SKM-1 (cell line): ENCODE measurements at regions not wholly inside any gene's neighbourhood (a gene's known extent, or its start where the extent isn't known, plus 50 kb on each side); places are given as distances from the start of the nearest gene placed in this dataset.
"Not testable (repeated sequence)": the region's sequence is repeated elsewhere in the genome, so short reads cannot be mapped to it uniquely, and the experiment has no call there.

Experiments used
- DNase-seq: peaks from one replicate; lab custom pipeline; 2025; ENCODE audit not compliant: unreplicated experiment; lab: John Stamatoyannopoulos, UW

GRCh38 chr1:101463195-101463594 lies 226.4 kb downstream of the S1PR1 start:
- DNase-seq, result no peak

- no peak for DNase-seq
Observed at GRCh38 chr1:101465941-101466340, 229.1 kb downstream of the S1PR1 start.

GRCh38 chr1:101474039-101474665 lies 237.3 kb downstream of the S1PR1 start:
- DNase-seq, result no peak

- DNase-seq, result no peak
Observed at GRCh38 chr1:101476541-101476940, 239.7 kb downstream of the S1PR1 start.

GRCh38 chr1:101479945-101480344 lies 243.1 kb downstream of the S1PR1 start:
- DNase-seq, result no peak

- DNase-seq, result no peak
Observed at GRCh38 chr1:101482306-101482705, 245.5 kb downstream of the S1PR1 start.

GRCh38 chr1:101483982-101484688 lies 247.3 kb downstream of the S1PR1 start:
- no peak for DNase-seq

- DNase-seq, result no peak
Observed at GRCh38 chr1:101484689-101485338, 248.0 kb downstream of the S1PR1 start.

GRCh38 chr1:101485712-101486111 lies 248.9 kb downstream of the S1PR1 start:
- DNase-seq, result no peak

- not testable (repeated sequence) for DNase-seq
Observed at GRCh38 chr1:101492144-101492543, 255.3 kb downstream of the S1PR1 start.

GRCh38 chr1:101493920-101494319 lies 257.1 kb downstream of the S1PR1 start:
- DNase-seq, result not testable (repeated sequence)

GRCh38 chr1:101496109-101496508 lies 259.3 kb downstream of the S1PR1 start:
- DNase-seq, result no peak

GRCh38 chr1:101497881-101498559 lies 261.2 kb downstream of the S1PR1 start:
- no peak for DNase-seq

GRCh38 chr1:101504106-101504505 lies 267.3 kb downstream of the S1PR1 start:
- DNase-seq, result not testable (repeated sequence)

GRCh38 chr1:101505240-101505639 lies 268.4 kb downstream of the S1PR1 start:
- DNase-seq, result not testable (repeated sequence)

GRCh38 chr1:101506541-101507164 lies 269.8 kb downstream of the S1PR1 start:
- DNase-seq, result peak; percentile 5

GRCh38 chr1:101507547-101507971 lies 270.7 kb downstream of the S1PR1 start:
- no peak for DNase-seq

- DNase-seq, result no peak
Observed at GRCh38 chr1:101508913-101509312, 272.1 kb downstream of the S1PR1 start.

- DNase-seq, result no peak
Observed at GRCh38 chr1:101509370-101509769, 272.6 kb downstream of the S1PR1 start.

GRCh38 chr1:101511202-101511891 lies 274.5 kb downstream of the S1PR1 start:
- DNase-seq, result no peak

- no peak for DNase-seq
Observed at GRCh38 chr1:101520302-101520701, 283.5 kb downstream of the S1PR1 start.
